HG02852 (cell line): ENCODE measurements at regions not wholly inside any gene's neighbourhood (a gene's known extent, or its start where the extent isn't known, plus 50 kb on each side); places are given as distances from the start of the nearest gene placed in this dataset.
"Not testable (repeated sequence)": the region's sequence is repeated elsewhere in the genome, so short reads cannot be mapped to it uniquely, and the experiment has no call there.

ENCODE experiments used
- ATAC-seq: cut with Tn5 transposase; IDR thresholded peaks from one replicate; pipeline ENCODE4 v1.9.1; 2021; ENCODE audit warnings: mild to moderate bottlenecking, moderate library complexity; ENCODE audit not compliant: unreplicated experiment

- no peak for ATAC-seq
Observed at GRCh38 chr5:40165789-40166728, 513.7 kb upstream of the PTGER4 start.

- no peak for ATAC-seq
Observed at GRCh38 chr5:40165106-40165788, 514.5 kb upstream of the PTGER4 start.

- no peak for ATAC-seq
Observed at GRCh38 chr5:40160435-40160834, 519.3 kb upstream of the PTGER4 start.

- no peak for ATAC-seq
Observed at GRCh38 chr5:40154194-40154593, 525.5 kb upstream of the PTGER4 start.

GRCh38 chr5:40150896-40151295 is 528.8 kb upstream of the PTGER4 start:
- ATAC-seq: no peak

- no peak for ATAC-seq
Observed at GRCh38 chr5:40141896-40142295, 537.8 kb upstream of the PTGER4 start.

GRCh38 chr5:40141418-40141817 is 538.3 kb upstream of the PTGER4 start:
- ATAC-seq: no peak

- ATAC-seq: no peak
Observed at GRCh38 chr5:40137223-40137622, 542.5 kb upstream of the PTGER4 start.

GRCh38 chr5:40134883-40135520 is 544.7 kb upstream of the PTGER4 start:
- ATAC-seq: no peak

GRCh38 chr5:40124367-40124766 is 555.3 kb upstream of the PTGER4 start:
- no peak for ATAC-seq

GRCh38 chr5:40121236-40121635 is 558.5 kb upstream of the PTGER4 start:
- no peak for ATAC-seq

GRCh38 chr5:40112875-40113274 is 566.8 kb upstream of the PTGER4 start:
- ATAC-seq: no peak

- ATAC-seq: not testable (repeated sequence)
Observed at GRCh38 chr5:40111036-40111435, 568.7 kb upstream of the PTGER4 start.

- not testable (repeated sequence) for ATAC-seq
Observed at GRCh38 chr5:40108764-40109390, 570.8 kb upstream of the PTGER4 start.

- not testable (repeated sequence) for ATAC-seq
Observed at GRCh38 chr5:40107786-40108185, 571.9 kb upstream of the PTGER4 start.

- no peak for ATAC-seq
Observed at GRCh38 chr5:40106847-40107246, 572.9 kb upstream of the PTGER4 start.

- no peak for ATAC-seq
Observed at GRCh38 chr5:40098313-40098712, 581.4 kb upstream of the PTGER4 start.

GRCh38 chr5:40093550-40093949 is 586.2 kb upstream of the PTGER4 start:
- ATAC-seq: no peak

- no peak for ATAC-seq
Observed at GRCh38 chr5:40089269-40089668, 590.4 kb upstream of the PTGER4 start.

GRCh38 chr5:40084614-40085013 is 595.1 kb upstream of the PTGER4 start:
- ATAC-seq: no peak

GRCh38 chr5:40082313-40082712 is 597.4 kb upstream of the PTGER4 start:
- no peak for ATAC-seq
